Neural cell (in vitro differentiated cells): ENCODE measurements at regions not wholly inside any gene's neighbourhood (a gene's known extent, or its start where the extent isn't known, plus 50 kb on each side); places are given as distances from the start of the nearest gene placed in this dataset.

Experiments
- CTCF ChIP-seq: fragments of 450-650 bp; IDR thresholded peaks from 2 replicates; pipeline ENCODE4 v1.5.1; 2014; ENCODE audit warnings: antibody characterized with exemption, mild to moderate bottlenecking, moderate library complexity; ENCODE audit not compliant: poor library complexity, severe bottlenecking
- EP300 ChIP-seq: fragments of 450-650 bp; conservative IDR thresholded peaks from 2 replicates; pipeline ENCODE4 v1.6.1; 2014; ENCODE audit warnings: antibody characterized with exemption, mild to moderate bottlenecking, moderate library complexity; ENCODE audit not compliant: poor library complexity, severe bottlenecking
- EZH2 ChIP-seq: fragments of 200-600, 300-800 bp; shearing (Covaris generic), sonication (generic); IDR thresholded peaks from 2 replicates; pipeline ENCODE4 v1.6.1; 2014; ENCODE audit warnings: antibody characterized with exemption, low read length, borderline replicate concordance, mild to moderate bottlenecking; ENCODE audit not compliant: insufficient read depth, poor library complexity, severe bottlenecking
- MXI1 ChIP-seq: fragments of 450-650 bp; conservative IDR thresholded peaks from 2 replicates; pipeline ENCODE4 v1.6.1; 2014; ENCODE audit warnings: antibody characterized with exemption, mild to moderate bottlenecking; ENCODE audit not compliant: poor library complexity, severe bottlenecking
- POLR2AphosphoS5 ChIP-seq: IDR thresholded peaks from 2 replicates; pipeline ENCODE4 v1.6.1; 2012
- RAD21 ChIP-seq: fragments of 450-650 bp; conservative IDR thresholded peaks from 2 replicates; pipeline ENCODE4 v1.6.1; 2014; ENCODE audit warnings: antibody characterized with exemption, mild to moderate bottlenecking, moderate library complexity
- REST ChIP-seq: IDR thresholded peaks from 2 replicates; pipeline ENCODE4 v1.6.1; 2012; ENCODE audit warnings: borderline replicate concordance
- TAF1 ChIP-seq: IDR thresholded peaks from 2 replicates; pipeline ENCODE4 v1.6.1; 2012; ENCODE audit warnings: low read depth

- TF ChIP-seq CTCF (no peak), REST (no peak), EP300 (no peak), TAF1 (no peak), EZH2 (no peak), RAD21 (no peak), MXI1 (no peak), POLR2AphosphoS5 (no peak)
Observed at GRCh38 chr7:89477991-89478390, 676.3 kb upstream of the STEAP1 start.
